ENCODE measurements at regions not wholly inside any gene's neighbourhood (a gene's known extent, or its start where the extent isn't known, plus 50 kb on each side); places are given as distances from the start of the nearest gene placed in this dataset.

- H3K27me3 ChIP-seq (ENCODE audit: control insufficient read depth in 1 of 2, insufficient read depth in 2 of 2, low read length in 2 of 2), result no peaks in the 10 kb centered on the region
- H3K4me3 ChIP-seq (ENCODE audit: low read depth in 1 of 2, low read length in 2 of 2), result no peak overlapping the region
- no peak overlapping the region for H3K9ac ChIP-seq (ENCODE audit: low read depth in 1 of 2, low read length in 2 of 2)
- no peak overlapping the region for H3K27ac ChIP-seq (ENCODE audit: low read depth, low read length)
- H3K4me1 ChIP-seq (ENCODE audit: control insufficient read depth in 1 of 2, insufficient read depth in 2 of 2, low read length in 2 of 2), result no peaks in the 10 kb centered on the region
- no peaks in the 10 kb centered on the region for H3K36me3 ChIP-seq (ENCODE audit: control insufficient read depth in 1 of 2, insufficient read depth in 2 of 2, low read length in 2 of 2)
- H3K9me3 ChIP-seq (ENCODE audit: control insufficient read depth in 1 of 2, low read length in 2 of 2), result no peaks in the 10 kb centered on the region
Observed at GRCh38 chr11:110812086-110812733, 100.0 kb upstream of the ARHGAP20 start.

GRCh38 chr11:110809417-110810199 is 97.4 kb upstream of the ARHGAP20 start:
- Histone ChIP-seq H3K4me3 (ENCODE audit: low read depth in 1 of 2, low read length in 2 of 2) (no peak overlapping the region), H3K27me3 (ENCODE audit: control insufficient read depth in 1 of 2, insufficient read depth in 2 of 2, low read length in 2 of 2) (no peaks in the 10 kb centered on the region), H3K4me1 (ENCODE audit: control insufficient read depth in 1 of 2, insufficient read depth in 2 of 2, low read length in 2 of 2) (no peaks in the 10 kb centered on the region), H3K9ac (ENCODE audit: low read depth in 1 of 2, low read length in 2 of 2) (no peak overlapping the region), H3K36me3 (ENCODE audit: control insufficient read depth in 1 of 2, insufficient read depth in 2 of 2, low read length in 2 of 2) (no peaks in the 10 kb centered on the region), H3K27ac (ENCODE audit: low read depth, low read length) (no peak overlapping the region), H3K9me3 (ENCODE audit: control insufficient read depth in 1 of 2, low read length in 2 of 2) (no peaks in the 10 kb centered on the region)

- Histone ChIP-seq H3K27me3 (ENCODE audit: control insufficient read depth in 1 of 2, insufficient read depth in 2 of 2, low read length in 2 of 2) (no peaks in the 10 kb centered on the region), H3K9me3 (ENCODE audit: control insufficient read depth in 1 of 2, low read length in 2 of 2) (no peaks in the 10 kb centered on the region), H3K36me3 (ENCODE audit: control insufficient read depth in 1 of 2, insufficient read depth in 2 of 2, low read length in 2 of 2) (no peaks in the 10 kb centered on the region), H3K4me1 (ENCODE audit: control insufficient read depth in 1 of 2, insufficient read depth in 2 of 2, low read length in 2 of 2) (no peaks in the 10 kb centered on the region), H3K9ac (ENCODE audit: low read depth in 1 of 2, low read length in 2 of 2) (no peak overlapping the region), H3K4me3 (ENCODE audit: low read depth in 1 of 2, low read length in 2 of 2) (no peak overlapping the region), H3K27ac (ENCODE audit: low read depth, low read length) (no peak overlapping the region)
Observed at GRCh38 chr11:110808248-110808647, 96.0 kb upstream of the ARHGAP20 start.

GRCh38 chr11:110807801-110808200 is 95.6 kb upstream of the ARHGAP20 start:
- H3K27ac ChIP-seq (ENCODE audit: low read depth, low read length), result no peak overlapping the region
- H3K9ac ChIP-seq (ENCODE audit: low read depth in 1 of 2, low read length in 2 of 2), result no peak overlapping the region
- H3K27me3 ChIP-seq (ENCODE audit: control insufficient read depth in 1 of 2, insufficient read depth in 2 of 2, low read length in 2 of 2), result no peaks in the 10 kb centered on the region

GRCh38 chr11:110805756-110806155 is 93.5 kb upstream of the ARHGAP20 start:
- Histone ChIP-seq H3K9me3 (ENCODE audit: control insufficient read depth in 1 of 2, low read length in 2 of 2) (no peaks in the 10 kb centered on the region), H3K36me3 (ENCODE audit: control insufficient read depth in 1 of 2, insufficient read depth in 2 of 2, low read length in 2 of 2) (no peaks in the 10 kb centered on the region), H3K27me3 (ENCODE audit: control insufficient read depth in 1 of 2, insufficient read depth in 2 of 2, low read length in 2 of 2) (no peaks in the 10 kb centered on the region), H3K27ac (ENCODE audit: low read depth, low read length) (no peak overlapping the region), H3K9ac (ENCODE audit: low read depth in 1 of 2, low read length in 2 of 2) (no peak overlapping the region), H3K4me3 (ENCODE audit: low read depth in 1 of 2, low read length in 2 of 2) (no peak overlapping the region), H3K4me1 (ENCODE audit: control insufficient read depth in 1 of 2, insufficient read depth in 2 of 2, low read length in 2 of 2) (no peaks in the 10 kb centered on the region)

More at GRCh38 chr11:110807801-110808200, 95.6 kb upstream of the ARHGAP20 start:
- no peaks in the 10 kb centered on the region for H3K36me3 ChIP-seq (ENCODE audit: control insufficient read depth in 1 of 2, insufficient read depth in 2 of 2, low read length in 2 of 2)
- H3K9me3 ChIP-seq (ENCODE audit: control insufficient read depth in 1 of 2, low read length in 2 of 2), result no peaks in the 10 kb centered on the region
- H3K4me1 ChIP-seq (ENCODE audit: control insufficient read depth in 1 of 2, insufficient read depth in 2 of 2, low read length in 2 of 2), result no peaks in the 10 kb centered on the region
- no peak overlapping the region for H3K4me3 ChIP-seq (ENCODE audit: low read depth in 1 of 2, low read length in 2 of 2)

GRCh38 chr11:110802162-110802561 is 89.9 kb upstream of the ARHGAP20 start:
- no peaks in the 10 kb centered on the region for H3K4me1 ChIP-seq (ENCODE audit: control insufficient read depth in 1 of 2, insufficient read depth in 2 of 2, low read length in 2 of 2)
- no peak overlapping the region for H3K9ac ChIP-seq (ENCODE audit: low read depth in 1 of 2, low read length in 2 of 2)
- no peaks in the 10 kb centered on the region for H3K27me3 ChIP-seq (ENCODE audit: control insufficient read depth in 1 of 2, insufficient read depth in 2 of 2, low read length in 2 of 2)
- no peaks in the 10 kb centered on the region for H3K9me3 ChIP-seq (ENCODE audit: control insufficient read depth in 1 of 2, low read length in 2 of 2)
- no peak overlapping the region for H3K27ac ChIP-seq (ENCODE audit: low read depth, low read length)
- H3K4me3 ChIP-seq (ENCODE audit: low read depth in 1 of 2, low read length in 2 of 2), result no peak overlapping the region
- H3K36me3 ChIP-seq (ENCODE audit: control insufficient read depth in 1 of 2, insufficient read depth in 2 of 2, low read length in 2 of 2), result no peaks in the 10 kb centered on the region

GRCh38 chr11:110801328-110801727 is 89.1 kb upstream of the ARHGAP20 start:
- no peak overlapping the region for H3K27ac ChIP-seq (ENCODE audit: low read depth, low read length)
- no peak overlapping the region for H3K9ac ChIP-seq (ENCODE audit: low read depth in 1 of 2, low read length in 2 of 2)
- H3K9me3 ChIP-seq (ENCODE audit: control insufficient read depth in 1 of 2, low read length in 2 of 2), result no peaks in the 10 kb centered on the region
- no peaks in the 10 kb centered on the region for H3K36me3 ChIP-seq (ENCODE audit: control insufficient read depth in 1 of 2, insufficient read depth in 2 of 2, low read length in 2 of 2)
- H3K4me1 ChIP-seq (ENCODE audit: control insufficient read depth in 1 of 2, insufficient read depth in 2 of 2, low read length in 2 of 2), result no peaks in the 10 kb centered on the region
- no peak overlapping the region for H3K4me3 ChIP-seq (ENCODE audit: low read depth in 1 of 2, low read length in 2 of 2)
- no peaks in the 10 kb centered on the region for H3K27me3 ChIP-seq (ENCODE audit: control insufficient read depth in 1 of 2, insufficient read depth in 2 of 2, low read length in 2 of 2)

GRCh38 chr11:110798201-110798900 is 86.1 kb upstream of the ARHGAP20 start:
- H3K27ac ChIP-seq (ENCODE audit: low read depth, low read length), result no peak overlapping the region
- no peaks in the 10 kb centered on the region for H3K36me3 ChIP-seq (ENCODE audit: control insufficient read depth in 1 of 2, insufficient read depth in 2 of 2, low read length in 2 of 2)
- H3K27me3 ChIP-seq (ENCODE audit: control insufficient read depth in 1 of 2, insufficient read depth in 2 of 2, low read length in 2 of 2), result no peaks in the 10 kb centered on the region

GRCh38 chr11:110797453-110797852 is 85.2 kb upstream of the ARHGAP20 start:
- Histone ChIP-seq H3K27me3 (ENCODE audit: control insufficient read depth in 1 of 2, insufficient read depth in 2 of 2, low read length in 2 of 2) (no peaks in the 10 kb centered on the region), H3K4me3 (ENCODE audit: low read depth in 1 of 2, low read length in 2 of 2) (no peak overlapping the region), H3K9ac (ENCODE audit: low read depth in 1 of 2, low read length in 2 of 2) (no peak overlapping the region), H3K9me3 (ENCODE audit: control insufficient read depth in 1 of 2, low read length in 2 of 2) (no peaks in the 10 kb centered on the region), H3K4me1 (ENCODE audit: control insufficient read depth in 1 of 2, insufficient read depth in 2 of 2, low read length in 2 of 2) (no peaks in the 10 kb centered on the region), H3K36me3 (ENCODE audit: control insufficient read depth in 1 of 2, insufficient read depth in 2 of 2, low read length in 2 of 2) (no peaks in the 10 kb centered on the region), H3K27ac (ENCODE audit: low read depth, low read length) (no peak overlapping the region)

More at GRCh38 chr11:110798201-110798900, 86.1 kb upstream of the ARHGAP20 start:
- H3K9ac ChIP-seq (ENCODE audit: low read depth in 1 of 2, low read length in 2 of 2), result no peak overlapping the region
- H3K9me3 ChIP-seq (ENCODE audit: control insufficient read depth in 1 of 2, low read length in 2 of 2), result no peaks in the 10 kb centered on the region
- H3K4me3 ChIP-seq (ENCODE audit: low read depth in 1 of 2, low read length in 2 of 2), result no peak overlapping the region
- no peaks in the 10 kb centered on the region for H3K4me1 ChIP-seq (ENCODE audit: control insufficient read depth in 1 of 2, insufficient read depth in 2 of 2, low read length in 2 of 2)

- no peaks in the 10 kb centered on the region for H3K9me3 ChIP-seq (ENCODE audit: control insufficient read depth in 1 of 2, low read length in 2 of 2)
Observed at GRCh38 chr11:110795112-110795624, 82.9 kb upstream of the ARHGAP20 start.

More at GRCh38 chr11:110795112-110795624, 82.9 kb upstream of the ARHGAP20 start:
- Histone ChIP-seq H3K36me3 (ENCODE audit: control insufficient read depth in 1 of 2, insufficient read depth in 2 of 2, low read length in 2 of 2) (no peaks in the 10 kb centered on the region), H3K27me3 (ENCODE audit: control insufficient read depth in 1 of 2, insufficient read depth in 2 of 2, low read length in 2 of 2) (no peaks in the 10 kb centered on the region), H3K9ac (ENCODE audit: low read depth in 1 of 2, low read length in 2 of 2) (no peak overlapping the region), H3K27ac (ENCODE audit: low read depth, low read length) (no peak overlapping the region), H3K4me3 (ENCODE audit: low read depth in 1 of 2, low read length in 2 of 2) (no peak overlapping the region), H3K4me1 (ENCODE audit: control insufficient read depth in 1 of 2, insufficient read depth in 2 of 2, low read length in 2 of 2) (no peaks in the 10 kb centered on the region)
